PFSK-1 (cell line): ENCODE measurements at regions not wholly inside any gene's neighbourhood (a gene's known extent, or its start where the extent isn't known, plus 50 kb on each side); places are given as distances from the start of the nearest gene placed in this dataset.

Experiments
- POLR2AphosphoS5 ChIP-seq: IDR thresholded peaks from 2 replicates; pipeline ENCODE4 v1.6.1; 2012; ENCODE audit warnings: low read depth, mild to moderate bottlenecking, control low read depth, low read length, moderate library complexity
- SIN3A ChIP-seq: IDR thresholded peaks from 2 replicates; pipeline ENCODE4 v1.6.1; 2012; ENCODE audit warnings: mild to moderate bottlenecking, low read length, moderate library complexity, borderline replicate concordance; ENCODE audit not compliant: insufficient read depth
- TAF1 ChIP-seq: IDR thresholded peaks from 2 replicates; pipeline ENCODE4 v1.6.1; 2012; ENCODE audit warnings: low read length, control low read depth, borderline replicate concordance; ENCODE audit not compliant: insufficient read depth
- TF ChIP-seq, protein P1 (sequence below), 2 experiments: IDR thresholded peaks; 2 replicates each; pipeline versions ENCODE4 v1.6.1 to v1.8.0; 2011 to 2012; ENCODE audit warnings: low read depth in 2 of 2, low read length in 2 of 2, control low read depth in 1 of 2, inconsistent platforms in 1 of 2, mild to moderate bottlenecking in 1 of 2, moderate library complexity in 1 of 2; ENCODE audit not compliant: insufficient read depth in 1 of 2

- TF ChIP-seq, protein P1, sequence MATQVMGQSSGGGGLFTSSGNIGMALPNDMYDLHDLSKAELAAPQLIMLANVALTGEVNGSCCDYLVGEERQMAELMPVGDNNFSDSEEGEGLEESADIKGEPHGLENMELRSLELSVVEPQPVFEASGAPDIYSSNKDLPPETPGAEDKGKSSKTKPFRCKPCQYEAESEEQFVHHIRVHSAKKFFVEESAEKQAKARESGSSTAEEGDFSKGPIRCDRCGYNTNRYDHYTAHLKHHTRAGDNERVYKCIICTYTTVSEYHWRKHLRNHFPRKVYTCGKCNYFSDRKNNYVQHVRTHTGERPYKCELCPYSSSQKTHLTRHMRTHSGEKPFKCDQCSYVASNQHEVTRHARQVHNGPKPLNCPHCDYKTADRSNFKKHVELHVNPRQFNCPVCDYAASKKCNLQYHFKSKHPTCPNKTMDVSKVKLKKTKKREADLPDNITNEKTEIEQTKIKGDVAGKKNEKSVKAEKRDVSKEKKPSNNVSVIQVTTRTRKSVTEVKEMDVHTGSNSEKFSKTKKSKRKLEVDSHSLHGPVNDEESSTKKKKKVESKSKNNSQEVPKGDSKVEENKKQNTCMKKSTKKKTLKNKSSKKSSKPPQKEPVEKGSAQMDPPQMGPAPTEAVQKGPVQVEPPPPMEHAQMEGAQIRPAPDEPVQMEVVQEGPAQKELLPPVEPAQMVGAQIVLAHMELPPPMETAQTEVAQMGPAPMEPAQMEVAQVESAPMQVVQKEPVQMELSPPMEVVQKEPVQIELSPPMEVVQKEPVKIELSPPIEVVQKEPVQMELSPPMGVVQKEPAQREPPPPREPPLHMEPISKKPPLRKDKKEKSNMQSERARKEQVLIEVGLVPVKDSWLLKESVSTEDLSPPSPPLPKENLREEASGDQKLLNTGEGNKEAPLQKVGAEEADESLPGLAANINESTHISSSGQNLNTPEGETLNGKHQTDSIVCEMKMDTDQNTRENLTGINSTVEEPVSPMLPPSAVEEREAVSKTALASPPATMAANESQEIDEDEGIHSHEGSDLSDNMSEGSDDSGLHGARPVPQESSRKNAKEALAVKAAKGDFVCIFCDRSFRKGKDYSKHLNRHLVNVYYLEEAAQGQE (IDR thresholded peaks at IDR 0.05; ENCODE audit: insufficient read depth in 1 of 2, low read depth in 2 of 2, low read length in 2 of 2): no peak
- TF ChIP-seq SIN3A: no peak
- TF ChIP-seq TAF1: no peak
- no peak for TF ChIP-seq POLR2AphosphoS5
Measured at GRCh38 chr2:150355440-150355839, 132.0 kb downstream of the RND3 start.
